Neural crest cell (in vitro differentiated cells): ENCODE measurements at regions not wholly inside any gene's neighbourhood (a gene's known extent, or its start where the extent isn't known, plus 50 kb on each side); places are given as distances from the start of the nearest gene placed in this dataset.

Experiments used
- DNase-seq: peaks from one replicate; pipeline ENCODE4 v3.0.0; 2021; ENCODE audit warnings: low read depth, mixed read lengths, low spot score
- H3K27ac Mint-ChIP-seq: one replicate; pipeline ENCODE4 v1.8.0; 2021; ENCODE audit warnings: mild to moderate bottlenecking, mixed read lengths; ENCODE audit not compliant: unreplicated experiment
- H3K27me3 Mint-ChIP-seq: 2 replicates; pipeline ENCODE4 v1.8.0; 2021; ENCODE audit warnings: low read depth, mild to moderate bottlenecking, mixed read lengths
- H3K36me3 Mint-ChIP-seq: 2 replicates; pipeline ENCODE4 v1.8.0; 2021; ENCODE audit warnings: low read depth, mild to moderate bottlenecking, mixed read lengths
- H3K4me1 Mint-ChIP-seq: 2 replicates; pipeline ENCODE4 v1.8.0; 2021; ENCODE audit warnings: mixed read lengths
- H3K4me3 Mint-ChIP-seq: one replicate; pipeline ENCODE4 v1.8.0; 2021; ENCODE audit warnings: mild to moderate bottlenecking, mixed read lengths
- H3K9me3 Mint-ChIP-seq: 2 replicates; pipeline ENCODE4 v1.8.0; 2021; ENCODE audit warnings: mixed read lengths
- TF ChIP-seq, protein P1 (sequence below): fragments of 200-600 bp; sonication (generic); conservative IDR thresholded peaks from 2 replicates; pipeline ENCODE4 v1.5.0; 2021; ENCODE audit warnings: antibody characterized with exemption, mild to moderate bottlenecking

- no peak overlapping the region for H3K4me3 Mint-ChIP-seq
- no peaks in the 10 kb centered on the region for H3K9me3 Mint-ChIP-seq
- H3K36me3 Mint-ChIP-seq = no peaks in the 10 kb centered on the region
These were observed 373.9 kb upstream of the FGF13 start for GRCh38 chrX:139085404-139085803.

DNA sequence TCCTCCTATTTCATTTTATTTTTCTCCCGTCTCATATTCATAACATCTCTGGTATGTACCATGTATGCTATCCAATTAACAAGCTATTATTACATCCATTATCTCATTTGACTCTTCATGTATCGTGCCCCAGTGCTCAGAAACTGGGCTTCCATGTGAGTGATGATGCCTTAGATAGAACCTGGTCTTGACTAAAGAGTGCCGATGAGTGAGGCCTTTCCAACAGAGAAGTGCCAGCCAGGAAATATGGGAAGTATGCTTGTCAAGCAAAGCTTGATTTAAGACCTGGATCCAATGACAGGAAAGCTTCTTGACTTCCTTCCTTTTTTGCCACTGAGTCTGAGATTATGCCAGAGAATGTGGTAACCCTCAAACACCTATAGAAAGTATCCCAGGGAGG, 371.7 kb upstream of the FGF13 start:
- H3K27me3 Mint-ChIP-seq = no peaks in the 10 kb centered on the region
- no peak for DNase-seq
- no peak overlapping the region for H3K27ac Mint-ChIP-seq
- H3K9me3 Mint-ChIP-seq = no peaks in the 10 kb centered on the region
- H3K36me3 Mint-ChIP-seq = no peaks in the 10 kb centered on the region
- TF ChIP-seq, protein P1, sequence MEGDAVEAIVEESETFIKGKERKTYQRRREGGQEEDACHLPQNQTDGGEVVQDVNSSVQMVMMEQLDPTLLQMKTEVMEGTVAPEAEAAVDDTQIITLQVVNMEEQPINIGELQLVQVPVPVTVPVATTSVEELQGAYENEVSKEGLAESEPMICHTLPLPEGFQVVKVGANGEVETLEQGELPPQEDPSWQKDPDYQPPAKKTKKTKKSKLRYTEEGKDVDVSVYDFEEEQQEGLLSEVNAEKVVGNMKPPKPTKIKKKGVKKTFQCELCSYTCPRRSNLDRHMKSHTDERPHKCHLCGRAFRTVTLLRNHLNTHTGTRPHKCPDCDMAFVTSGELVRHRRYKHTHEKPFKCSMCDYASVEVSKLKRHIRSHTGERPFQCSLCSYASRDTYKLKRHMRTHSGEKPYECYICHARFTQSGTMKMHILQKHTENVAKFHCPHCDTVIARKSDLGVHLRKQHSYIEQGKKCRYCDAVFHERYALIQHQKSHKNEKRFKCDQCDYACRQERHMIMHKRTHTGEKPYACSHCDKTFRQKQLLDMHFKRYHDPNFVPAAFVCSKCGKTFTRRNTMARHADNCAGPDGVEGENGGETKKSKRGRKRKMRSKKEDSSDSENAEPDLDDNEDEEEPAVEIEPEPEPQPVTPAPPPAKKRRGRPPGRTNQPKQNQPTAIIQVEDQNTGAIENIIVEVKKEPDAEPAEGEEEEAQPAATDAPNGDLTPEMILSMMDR = no peak
- no peak overlapping the region for H3K4me3 Mint-ChIP-seq
- H3K4me1 Mint-ChIP-seq = no peaks in the 10 kb centered on the region

More at GRCh38 chrX:139085404-139085803, 373.9 kb upstream of the FGF13 start:
- no peak for DNase-seq
- no peaks in the 10 kb centered on the region for H3K4me1 Mint-ChIP-seq
- H3K27ac Mint-ChIP-seq = no peak overlapping the region
- TF ChIP-seq, protein P1 = no peak
- no peaks in the 10 kb centered on the region for H3K27me3 Mint-ChIP-seq

- Mint-ChIP-seq H3K27ac (no peak overlapping the region), H3K4me1 (no peaks in the 10 kb centered on the region)
These were observed 370.4 kb upstream of the FGF13 start for GRCh38 chrX:139081965-139082364.

DNA sequence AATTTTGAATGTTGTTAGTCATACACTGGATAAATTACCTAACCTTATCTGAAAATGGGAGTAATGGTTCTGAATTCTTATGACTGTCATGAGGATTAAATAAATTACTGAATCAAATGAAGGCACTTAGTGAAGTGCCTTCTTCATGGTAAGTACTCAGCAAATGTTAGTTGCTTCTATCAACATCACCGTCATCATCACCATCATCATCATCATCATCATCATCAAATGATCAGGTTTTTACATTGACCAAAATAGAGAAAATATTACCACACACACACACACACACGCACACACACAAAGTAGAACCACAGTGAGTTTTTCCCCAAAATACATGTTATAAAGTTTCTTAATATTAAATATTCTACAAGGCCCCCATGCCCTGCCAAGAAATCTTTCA, 368.3 kb upstream of the FGF13 start:
- Mint-ChIP-seq H3K4me3 (no peak overlapping the region), H3K36me3 (peaks cover under 1% of the 10 kb centered on the region), H3K27ac (no peak overlapping the region), H3K4me1 (peaks cover 2% of the 10 kb centered on the region), H3K9me3 (no peaks in the 10 kb centered on the region), H3K27me3 (no peaks in the 10 kb centered on the region)
- TF ChIP-seq, protein P1 = no peak
- DNase-seq = no peak

More at GRCh38 chrX:139081965-139082364, 370.4 kb upstream of the FGF13 start:
- Mint-ChIP-seq H3K4me3 (no peak overlapping the region), H3K27me3 (no peaks in the 10 kb centered on the region), H3K36me3 (no peaks in the 10 kb centered on the region), H3K9me3 (no peaks in the 10 kb centered on the region)
- DNase-seq = no peak
- TF ChIP-seq, protein P1 = no peak

GRCh38 chrX:139078761-139079280, 367.3 kb upstream of the FGF13 start:
- Mint-ChIP-seq H3K27me3 (no peaks in the 10 kb centered on the region), H3K36me3 (peaks cover 3% of the 10 kb centered on the region), H3K4me3 (no peak overlapping the region), H3K9me3 (no peaks in the 10 kb centered on the region), H3K27ac (no peak overlapping the region), H3K4me1 (peaks cover 8% of the 10 kb centered on the region)
- DNase-seq = no peak
- TF ChIP-seq, protein P1 = no peak

GRCh38 chrX:139078342-139078741, 366.8 kb upstream of the FGF13 start:
- TF ChIP-seq, protein P1 = no peak
- no peaks in the 10 kb centered on the region for H3K9me3 Mint-ChIP-seq
- H3K27ac Mint-ChIP-seq = no peak overlapping the region
- no peak overlapping the region for H3K4me3 Mint-ChIP-seq
- H3K27me3 Mint-ChIP-seq = no peaks in the 10 kb centered on the region
- peaks cover 12% of the 10 kb centered on the region for H3K4me1 Mint-ChIP-seq
- H3K36me3 Mint-ChIP-seq = peaks cover 3% of the 10 kb centered on the region
- DNase-seq = no peak
